CD14-positive monocyte (primary cell): ENCODE measurements at regions not wholly inside any gene's neighbourhood (a gene's known extent, or its start where the extent isn't known, plus 50 kb on each side); places are given as distances from the start of the nearest gene placed in this dataset.

Experiments
- DNase-seq, 3 donors: peaks; one replicate each; pipeline ENCODE4 v3.0.0-alpha.2; 2011 to 2022
- H2AFZ ChIP-seq: 2 replicates; pipeline ENCODE4 v1.6.0; 2012; ENCODE audit warnings: mild to moderate bottlenecking, low read depth, low read length, inconsistent platforms; ENCODE audit not compliant: insufficient read depth, poor library complexity, severe bottlenecking
- H3K27ac ChIP-seq, 2 donors: 1 replicate in 1 of 2; 2 replicates in 1 of 2; pipeline ENCODE4 v1.5.1; 2012 to 2013; ENCODE audit warnings: low read length in 2 of 2, control low read depth in 1 of 2, inconsistent platforms in 1 of 2, low read depth in 1 of 2, mild to moderate bottlenecking in 1 of 2
- H3K27me3 ChIP-seq, 2 donors: one replicate each; pipeline versions ENCODE4 v1.6.0 to v1.6.1; 2011 to 2013; ENCODE audit warnings: low read length in 2 of 2; ENCODE audit not compliant: control insufficient read depth in 2 of 2, insufficient read depth in 2 of 2
- H3K36me3 ChIP-seq, 2 donors: replicated peaks in 1 of 2; 1 replicate in 1 of 2; 2 replicates in 1 of 2; pipeline versions ENCODE4 v1.5.1 to v1.6.1; 2012 to 2013; ENCODE audit warnings: low read length in 2 of 2, control low read depth in 1 of 2, inconsistent platforms in 1 of 2, mild to moderate bottlenecking in 1 of 2; ENCODE audit not compliant: insufficient read depth in 2 of 2, control insufficient read depth in 1 of 2
- H3K4me1 ChIP-seq, 2 donors: 1 replicate in 1 of 2; 2 replicates in 1 of 2; pipeline versions ENCODE4 v1.5.1 to v1.6.1; 2012 to 2013; ENCODE audit warnings: low read length in 2 of 2, control low read depth in 1 of 2, inconsistent platforms in 1 of 2, mild to moderate bottlenecking in 1 of 2, moderate library complexity in 1 of 2; ENCODE audit not compliant: insufficient read depth in 2 of 2, control insufficient read depth in 1 of 2
- H3K4me2 ChIP-seq: replicated peaks from 2 replicates; pipeline ENCODE3; 2012; ENCODE audit warnings: low read length, moderate library complexity, mild to moderate bottlenecking; ENCODE audit not compliant: poor library complexity, severe bottlenecking; ENCODE audit errors: extremely low read depth
- H3K4me3 ChIP-seq, 3 experiments: fragments of 200-600 bp in 1 of 3; sonication (generic) in 1 of 3; replicated peaks in 1 of 3; 1 replicate in 2 of 3; 2 replicates in 1 of 3; pipeline ENCODE4 v1.5.1; 2011 to 2013; ENCODE audit warnings: low read length in 3 of 3, mild to moderate bottlenecking in 3 of 3, control low read depth in 2 of 3, low read depth in 2 of 3, inconsistent platforms in 1 of 3, moderate library complexity in 1 of 3
- H3K79me2 ChIP-seq: 2 replicates; pipeline ENCODE4 v1.6.0; 2012; ENCODE audit warnings: mild to moderate bottlenecking, control low read depth, inconsistent platforms, low read length, moderate library complexity; ENCODE audit not compliant: insufficient read depth
- H3K9ac ChIP-seq: 2 replicates; pipeline ENCODE4 v1.6.0; 2017; ENCODE audit warnings: low read length, mild to moderate bottlenecking; ENCODE audit not compliant: insufficient read depth, poor library complexity, severe bottlenecking
- H3K9me3 ChIP-seq, 2 donors: replicated peaks in 1 of 2; 1 replicate in 1 of 2; 2 replicates in 1 of 2; pipeline versions ENCODE4 v1.5.1 to v1.6.1; 2012 to 2013; ENCODE audit warnings: low read length in 2 of 2, control low read depth in 1 of 2; ENCODE audit not compliant: control insufficient read depth in 1 of 2, insufficient read depth in 1 of 2
- H4K20me1 ChIP-seq: 2 replicates; pipeline ENCODE4 v1.6.0; 2012; ENCODE audit warnings: mild to moderate bottlenecking, low read length, control low read depth, moderate library complexity; ENCODE audit not compliant: insufficient read depth
- H3K27ac Mint-ChIP-seq, 7 donors: one replicate each; pipeline ENCODE4 v1.8.0; 2020; ENCODE audit warnings: mild to moderate bottlenecking in 7 of 7, mixed read lengths in 7 of 7, moderate library complexity in 6 of 7, inconsistent platforms in 2 of 7
- H3K27me3 Mint-ChIP-seq, 3 donors: one replicate each; pipeline ENCODE4 v1.8.0; 2021 to 2022; ENCODE audit warnings: low read depth in 3 of 3, mild to moderate bottlenecking in 3 of 3, mixed read lengths in 3 of 3, moderate library complexity in 3 of 3, inconsistent platforms in 1 of 3
- H3K36me3 Mint-ChIP-seq, 2 donors: one replicate each; pipeline ENCODE4 v1.8.0; 2020; ENCODE audit warnings: mixed read lengths in 2 of 2, inconsistent platforms in 1 of 2, mild to moderate bottlenecking in 1 of 2
- H3K4me1 Mint-ChIP-seq: one replicate; pipeline ENCODE4 v1.8.0; 2020; ENCODE audit warnings: mild to moderate bottlenecking, mixed read lengths
- H3K4me3 Mint-ChIP-seq, 2 donors: one replicate each; pipeline ENCODE4 v1.8.0; 2020; ENCODE audit warnings: mild to moderate bottlenecking in 2 of 2, mixed read lengths in 2 of 2, moderate library complexity in 1 of 2
- H3K9me3 Mint-ChIP-seq, 7 donors: one replicate each; pipeline ENCODE4 v1.8.0; 2020 to 2022; ENCODE audit warnings: mixed read lengths in 7 of 7, mild to moderate bottlenecking in 6 of 7, moderate library complexity in 6 of 7, inconsistent platforms in 2 of 7
- CTCF ChIP-seq: fragments of 200-600 bp; IDR thresholded peaks from one replicate; pipeline ENCODE4 v1.8.0; 2022; ENCODE audit warnings: antibody characterized with exemption, mild to moderate bottlenecking
- WGBS: methylation state at CpG from one replicate; pipeline ENCODE4 v1.1.5; 2013; ENCODE audit warnings: missing lambda C conversion rate; ENCODE audit not compliant: insufficient coverage; 5-methylcytosine and 5-hydroxymethylcytosine counted together
- intact Hi-C, 2 donors: fragments of 100-400 bp; cut with micrococcal nuclease; formaldehyde crosslinking; loops; one replicate each; pipeline versions ENCODE4 v1.15.0 to v1.15.1; 2023

GRCh38 chr1:185529673-185530072 is 204.5 kb upstream of the HMCN1 start:
- H3K27me3 ChIP-seq = no peaks in the 10 kb centered on the region
- intact Hi-C loops = no loop called here
- no peak for TF ChIP-seq CTCF
- no peak overlapping the region for H3K9ac ChIP-seq
- no peaks in the 10 kb centered on the region for H3K79me2 ChIP-seq
- no peak for DNase-seq
- Mint-ChIP-seq H3K4me3 (no peak overlapping the region), H3K4me1 (peaks cover 15% of the 10 kb centered on the region), H3K27me3 (peaks cover 0 to 1% (median 0%) of the 10 kb centered on the region in 3 donors), H3K27ac (no peak overlapping the region), H3K36me3 (no peaks in the 10 kb centered on the region), H3K9me3 (peaks cover 0 to 5% (median 0%) of the 10 kb centered on the region in 7 donors)
- no peaks in the 10 kb centered on the region for H3K36me3 ChIP-seq
- no peak overlapping the region for H3K4me2 ChIP-seq
- no peaks in the 10 kb centered on the region for H3K9me3 ChIP-seq
- WGBS = no CpG with 5 or more reads among the region's 3 CpGs
- no peaks in the 10 kb centered on the region for H4K20me1 ChIP-seq
- no peak overlapping the region for H3K27ac ChIP-seq
- H3K4me1 ChIP-seq = peaks cover 18 to 21% of the 10 kb centered on the region in 2 donors
- H2AFZ ChIP-seq = no peak overlapping the region
- no peak overlapping the region for H3K4me3 ChIP-seq

- H2AFZ ChIP-seq = no peak overlapping the region
- intact Hi-C loops = no loop called here
- no peak for TF ChIP-seq CTCF
- H3K27me3 ChIP-seq = no peaks in the 10 kb centered on the region
- no peaks in the 10 kb centered on the region for H3K36me3 ChIP-seq
- peaks cover 8% of the 10 kb centered on the region in 2 donors for H3K4me1 ChIP-seq
- H3K4me2 ChIP-seq = no peak overlapping the region
- peaks cover 0 to 1% (median 0%) of the 10 kb centered on the region in 3 donors for H3K27me3 Mint-ChIP-seq
- H3K9ac ChIP-seq = no peak overlapping the region
- WGBS = 90% methylated on average over 2 of the region's 4 CpGs
- no peaks in the 10 kb centered on the region for H3K36me3 Mint-ChIP-seq
- peaks cover 7% of the 10 kb centered on the region for H3K4me1 Mint-ChIP-seq
- no peaks in the 10 kb centered on the region for H4K20me1 ChIP-seq
- no peaks in the 10 kb centered on the region for H3K79me2 ChIP-seq
- no peak for DNase-seq
- H3K4me3 Mint-ChIP-seq = no peak overlapping the region
- H3K9me3 ChIP-seq = peaks cover 0 to 6% of the 10 kb centered on the region in 2 donors
- H3K4me3 ChIP-seq = no peak overlapping the region
- H3K27ac Mint-ChIP-seq = no peak overlapping the region
- peaks cover 0 to 9% (median 2%) of the 10 kb centered on the region in 7 donors for H3K9me3 Mint-ChIP-seq
- H3K27ac ChIP-seq = no peak overlapping the region
Observed at GRCh38 chr1:185528084-185528676, 206.0 kb upstream of the HMCN1 start.
